Testis (tissue), 2 donors: ENCODE measurements at regions not wholly inside any gene's neighbourhood (a gene's known extent, or its start where the extent isn't known, plus 50 kb on each side); places are given as distances from the start of the nearest gene placed in this dataset.
"Not testable (repeated sequence)": the region's sequence is repeated elsewhere in the genome, so short reads cannot be mapped to it uniquely, and the experiment has no call there.

Source experiments
- DNase-seq: peaks from one replicate; pipeline ENCODE4 v3.0.0-alpha.2; 2019
- H3K27ac ChIP-seq, 2 donors: fragments of 200-600 bp; sonication (generic); one replicate each; pipeline ENCODE4 v1.5.1; 2019
- H3K27me3 ChIP-seq: fragments of 200-600 bp; sonication (generic); one replicate; pipeline ENCODE4 v1.5.1; 2019
- H3K36me3 ChIP-seq: fragments of 200-600 bp; sonication (generic); one replicate; pipeline ENCODE4 v1.5.1; 2017; ENCODE audit warnings: low read depth; ENCODE audit errors: missing control alignments
- H3K4me1 ChIP-seq: fragments of 200-600 bp; sonication (generic); one replicate; pipeline ENCODE4 v1.5.1; 2019
- H3K4me3 ChIP-seq, 2 donors: fragments of 200-600 bp; sonication (generic); one replicate each; pipeline ENCODE4 v1.5.1; 2017 to 2019
- H3K9me3 ChIP-seq: fragments of 200-600 bp; sonication (generic); one replicate; pipeline ENCODE4 v1.5.1; 2017
- POLR2A ChIP-seq: fragments of 450-650 bp; IDR thresholded peaks from one replicate; pipeline ENCODE4 v1.6.1; 2017; ENCODE audit warnings: antibody characterized with exemption, mild to moderate bottlenecking, moderate library complexity
- WGBS, 2 donors: methylation state at CpG; one replicate each; pipeline ENCODE4 v1.1.5; 2018; 5-methylcytosine and 5-hydroxymethylcytosine counted together
- intact Hi-C: fragments of 100-400 bp; cut with DNase I; formaldehyde crosslinking; loops from one replicate; pipeline ENCODE4 v1.15.1; 2023; ENCODE audit warnings: low total_unique reads
- TF ChIP-seq, protein P1 (sequence below), 3 experiments: fragments of 450-650 bp in 2 of 3; fragments of 200-600 bp in 1 of 3; sonication (generic) in 1 of 3; IDR thresholded peaks; one replicate each; pipeline ENCODE4 v1.5.1; 2016 to 2019; ENCODE audit warnings: antibody characterized with exemption in 3 of 3, mild to moderate bottlenecking in 2 of 3, moderate library complexity in 1 of 3

DNA sequence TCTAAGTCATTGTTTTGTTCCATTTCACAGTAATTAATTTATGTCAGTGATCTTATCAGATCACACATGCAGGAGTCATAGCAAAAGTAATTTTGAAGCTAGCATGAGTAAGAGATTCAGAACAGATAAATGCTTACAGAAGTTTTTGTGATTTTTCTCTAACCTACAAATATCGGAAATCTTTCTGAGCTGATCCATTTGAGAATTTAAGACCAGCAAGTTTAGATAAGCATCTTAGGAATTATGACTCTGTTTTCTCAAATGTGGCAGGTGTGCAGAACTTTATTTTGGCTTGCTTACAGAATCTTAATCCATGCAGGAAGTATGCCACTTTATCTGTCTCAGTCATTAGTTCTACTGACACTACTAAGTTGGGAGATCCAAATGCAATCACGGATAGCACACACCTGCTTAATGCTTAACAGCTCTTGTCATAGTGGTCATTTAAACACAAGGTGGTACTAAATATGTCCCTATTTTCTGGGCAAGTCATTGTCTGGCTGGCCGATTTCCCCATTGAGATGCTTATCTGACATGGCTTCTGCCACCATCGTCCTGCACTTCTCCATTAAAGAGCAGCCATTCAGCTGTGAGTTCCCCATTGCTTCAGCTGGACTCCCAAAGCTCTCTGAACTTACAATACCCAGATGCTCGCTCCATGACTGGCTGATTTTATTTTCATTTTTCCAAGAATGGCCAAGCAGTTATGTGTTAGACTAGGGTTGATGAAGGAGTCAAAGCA is 305.4 kb upstream of the NUDT12 start:
- H3K4me1 ChIP-seq, result no peaks in the 10 kb centered on the region

DNA sequence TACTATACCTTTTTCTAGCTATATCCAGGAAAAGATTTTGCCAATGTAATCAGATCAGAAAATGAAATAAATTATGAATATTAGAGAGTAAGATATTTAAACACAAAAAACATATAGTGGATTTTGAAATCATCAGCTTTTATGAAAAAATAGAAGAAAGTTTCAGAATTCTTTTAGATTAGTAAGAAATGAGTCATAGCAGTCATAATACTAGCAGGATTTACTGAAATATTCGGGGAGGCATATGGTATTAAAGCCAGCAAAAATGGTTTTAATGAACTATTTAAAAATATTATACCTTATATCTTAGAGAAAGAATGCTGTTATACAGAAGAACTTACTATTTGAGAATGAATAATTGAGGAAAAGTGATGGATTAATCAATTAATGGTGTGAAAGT is 303.6 kb upstream of the NUDT12 start:
- Histone ChIP-seq H3K27me3 (no peaks in the 10 kb centered on the region), H3K36me3 (no peaks in the 10 kb centered on the region), H3K9me3 (no peaks in the 10 kb centered on the region), H3K4me3 (no peak overlapping the region), H3K27ac (no peak overlapping the region), H3K4me1 (no peaks in the 10 kb centered on the region)
- intact Hi-C loops, result no loop called here
- 86 to 92% methylated on average over 1 of the region's 1 CpG for WGBS, 2 donors
- DNase-seq, result no peak
- TF ChIP-seq, protein P1, sequence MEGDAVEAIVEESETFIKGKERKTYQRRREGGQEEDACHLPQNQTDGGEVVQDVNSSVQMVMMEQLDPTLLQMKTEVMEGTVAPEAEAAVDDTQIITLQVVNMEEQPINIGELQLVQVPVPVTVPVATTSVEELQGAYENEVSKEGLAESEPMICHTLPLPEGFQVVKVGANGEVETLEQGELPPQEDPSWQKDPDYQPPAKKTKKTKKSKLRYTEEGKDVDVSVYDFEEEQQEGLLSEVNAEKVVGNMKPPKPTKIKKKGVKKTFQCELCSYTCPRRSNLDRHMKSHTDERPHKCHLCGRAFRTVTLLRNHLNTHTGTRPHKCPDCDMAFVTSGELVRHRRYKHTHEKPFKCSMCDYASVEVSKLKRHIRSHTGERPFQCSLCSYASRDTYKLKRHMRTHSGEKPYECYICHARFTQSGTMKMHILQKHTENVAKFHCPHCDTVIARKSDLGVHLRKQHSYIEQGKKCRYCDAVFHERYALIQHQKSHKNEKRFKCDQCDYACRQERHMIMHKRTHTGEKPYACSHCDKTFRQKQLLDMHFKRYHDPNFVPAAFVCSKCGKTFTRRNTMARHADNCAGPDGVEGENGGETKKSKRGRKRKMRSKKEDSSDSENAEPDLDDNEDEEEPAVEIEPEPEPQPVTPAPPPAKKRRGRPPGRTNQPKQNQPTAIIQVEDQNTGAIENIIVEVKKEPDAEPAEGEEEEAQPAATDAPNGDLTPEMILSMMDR (IDR thresholded peaks at IDR 0.05), result no peak
- no peak for TF ChIP-seq POLR2A

More for the DNA sequence above, 305.4 kb upstream of the NUDT12 start:
- intact Hi-C loops, result no loop called here
- Histone ChIP-seq H3K4me3 (no peak overlapping the region), H3K36me3 (no peaks in the 10 kb centered on the region), H3K27me3 (no peaks in the 10 kb centered on the region), H3K9me3 (no peaks in the 10 kb centered on the region), H3K27ac (no peak overlapping the region)
- no peak for TF ChIP-seq POLR2A
- TF ChIP-seq, protein P1 (IDR thresholded peaks at IDR 0.05), result no peak
- WGBS, 2 donors, result 86 to 88% methylated on average over 5 of the region's 5 CpGs
- no peak for DNase-seq

DNA sequence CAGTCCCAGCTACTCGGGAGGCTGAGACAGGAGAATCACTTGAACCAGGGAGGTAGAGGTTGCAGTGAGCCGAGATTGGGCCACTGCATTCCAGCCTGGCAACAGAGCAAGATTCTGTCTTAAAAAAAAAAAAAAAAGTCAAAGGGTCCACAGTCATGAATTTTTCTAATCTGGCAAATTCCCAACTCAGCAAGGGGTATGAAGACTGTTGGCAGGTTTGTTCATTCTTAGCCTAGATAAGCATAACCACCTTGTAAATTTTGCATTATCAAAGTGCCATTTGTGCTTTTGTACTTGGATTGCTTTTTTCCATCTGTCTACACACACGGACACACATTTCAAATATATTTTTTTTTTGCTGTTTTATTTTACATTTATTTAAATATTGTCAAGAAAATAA is 299.8 kb upstream of the NUDT12 start:
- Histone ChIP-seq H3K27me3 (no peaks in the 10 kb centered on the region), H3K36me3 (no peaks in the 10 kb centered on the region), H3K9me3 (no peaks in the 10 kb centered on the region), H3K4me3 (no peak overlapping the region), H3K27ac (no peak overlapping the region), H3K4me1 (no peaks in the 10 kb centered on the region)
- DNase-seq, result no peak
- 57 to 77% methylated on average over 3 of the region's 3 CpGs for WGBS, 2 donors
- no peak for TF ChIP-seq POLR2A
- TF ChIP-seq, protein P1 (IDR thresholded peaks at IDR 0.05), result no peak
- intact Hi-C loops, result no loop called here

DNA sequence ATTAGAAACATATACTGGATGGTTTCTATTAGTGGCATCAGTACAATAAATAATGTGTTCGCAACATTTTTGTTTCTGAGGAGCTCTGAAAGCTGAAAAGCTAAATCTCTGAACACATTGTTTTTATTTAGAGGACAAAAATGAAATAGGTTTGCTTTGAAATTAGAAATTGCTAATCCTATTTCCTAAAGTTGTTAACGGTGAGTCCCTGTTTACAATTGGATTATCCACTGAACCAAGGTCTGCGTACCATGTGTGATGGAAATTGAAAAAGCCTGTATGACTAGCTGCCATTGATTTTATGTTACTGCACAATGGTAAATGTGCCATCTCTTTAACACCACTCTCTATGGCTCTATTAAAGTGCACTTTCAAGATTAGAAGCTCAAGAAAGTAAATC is 297.7 kb upstream of the NUDT12 start:
- 92 to 96% methylated on average over 3 of the region's 3 CpGs for WGBS, 2 donors
- no peak for TF ChIP-seq POLR2A
- TF ChIP-seq, protein P1 (IDR thresholded peaks at IDR 0.05), result no peak
- H3K36me3 ChIP-seq, result no peaks in the 10 kb centered on the region
- H3K4me1 ChIP-seq, result no peaks in the 10 kb centered on the region
- no peak overlapping the region for H3K27ac ChIP-seq
- H3K27me3 ChIP-seq, result no peaks in the 10 kb centered on the region
- no peak for DNase-seq
- H3K9me3 ChIP-seq, result no peaks in the 10 kb centered on the region
- no peak overlapping the region for H3K4me3 ChIP-seq
- intact Hi-C loops, result no loop called here

DNA sequence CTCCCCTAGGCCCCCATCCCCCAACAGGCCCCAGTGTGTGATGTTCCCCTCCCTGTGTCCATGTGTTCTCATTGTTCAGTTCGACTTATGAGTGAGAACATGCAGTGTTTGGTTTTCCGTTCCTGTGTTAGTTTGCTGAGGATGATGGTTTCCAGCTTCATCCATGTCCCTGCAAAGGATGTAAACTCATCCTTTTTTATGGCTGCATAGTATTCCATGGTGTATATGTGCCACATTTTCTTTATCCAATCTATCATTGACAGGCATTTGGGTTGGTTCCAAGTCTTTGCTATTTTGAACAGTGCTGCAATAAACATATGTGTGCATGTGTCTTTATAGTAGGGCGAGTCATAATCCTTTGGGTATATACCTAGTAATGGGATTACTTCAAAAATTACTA is 295.8 kb upstream of the NUDT12 start:
- H3K36me3 ChIP-seq, H3K4me3 ChIP-seq, H3K9me3 ChIP-seq, intact Hi-C loops, H3K27me3 ChIP-seq, H3K27ac ChIP-seq, H3K4me1 ChIP-seq, DNase-seq: not testable (repeated sequence)
- WGBS, 2 donors, result 91 to 96% methylated on average over 3 of the region's 3 CpGs
